Fibroblast of lung (primary cell): ENCODE measurements at regions not wholly inside any gene's neighbourhood (a gene's known extent, or its start where the extent isn't known, plus 50 kb on each side); places are given as distances from the start of the nearest gene placed in this dataset.

Experiments
- DNase-seq, 2 donors: peaks; one replicate each; pipeline versions ENCODE4 v3.0.0 to v3.0.0-alpha.2; 2010; ENCODE audit warnings: low read depth in 2 of 2
- H2AFZ ChIP-seq: 2 replicates; pipeline ENCODE4 v1.5.1; 2012; ENCODE audit warnings: low read length, control low read depth, inconsistent platforms
- H3K27ac ChIP-seq: 2 replicates; pipeline ENCODE4 v1.5.1; 2011; ENCODE audit warnings: low read length, control low read depth; ENCODE audit not compliant: insufficient read depth
- H3K27me3 ChIP-seq: 2 replicates; pipeline ENCODE4 v1.5.1; 2011; ENCODE audit warnings: mild to moderate bottlenecking, low read length; ENCODE audit not compliant: control insufficient read depth, insufficient read depth
- H3K36me3 ChIP-seq: 2 replicates; pipeline ENCODE4 v1.5.1; 2011; ENCODE audit warnings: low read length; ENCODE audit not compliant: control insufficient read depth, insufficient read depth
- H3K4me1 ChIP-seq: 2 replicates; pipeline ENCODE4 v1.5.1; 2011; ENCODE audit warnings: low read length; ENCODE audit not compliant: control insufficient read depth, insufficient read depth; ENCODE audit errors: extremely low read depth
- H3K4me2 ChIP-seq: 2 replicates; pipeline ENCODE4 v1.5.1; 2011; ENCODE audit warnings: low read length, control low read depth; ENCODE audit not compliant: insufficient read depth; ENCODE audit errors: extremely low read depth
- H3K4me3 ChIP-seq, 4 experiments: fragments of 200-600 bp in 1 of 4; sonication (generic) in 1 of 4; replicated peaks in 1 of 4; 2 replicates each; pipeline ENCODE4 v1.5.1; 2011 to 2016; ENCODE audit warnings: low read length in 4 of 4, low read depth in 3 of 4, mild to moderate bottlenecking in 3 of 4, control low read depth in 2 of 4, inconsistent platforms in 1 of 4, mixed read lengths in 1 of 4; ENCODE audit not compliant: insufficient read depth in 1 of 4; ENCODE audit errors: control extremely low read depth in 1 of 4
- H3K79me2 ChIP-seq: 2 replicates; pipeline ENCODE4 v1.5.1; 2012; ENCODE audit warnings: mild to moderate bottlenecking, low read length, inconsistent platforms; ENCODE audit not compliant: control insufficient read depth, insufficient read depth
- H3K9ac ChIP-seq: 2 replicates; pipeline ENCODE4 v1.5.1; 2011; ENCODE audit warnings: mild to moderate bottlenecking, low read length, control low read depth; ENCODE audit not compliant: insufficient read depth
- H3K9me3 ChIP-seq: 2 replicates; pipeline ENCODE4 v1.5.1; 2012; ENCODE audit warnings: low read depth, low read length; ENCODE audit not compliant: control insufficient read depth, insufficient read depth
- H4K20me1 ChIP-seq: 2 replicates; pipeline ENCODE4 v1.5.1; 2011; ENCODE audit warnings: low read length; ENCODE audit not compliant: control insufficient read depth, insufficient read depth; ENCODE audit errors: extremely low read depth
- CTCF ChIP-seq, 2 donors: IDR thresholded peaks in 1 of 2; conservative IDR thresholded peaks in 1 of 2; 1 replicate in 1 of 2; 2 replicates in 1 of 2; pipeline ENCODE4 v1.5.1; 2011 to 2012; ENCODE audit warnings: low read length in 2 of 2, control low read depth in 1 of 2, inconsistent platforms in 1 of 2, low read depth in 1 of 2, mild to moderate bottlenecking in 1 of 2
- EZH2 ChIP-seq: IDR thresholded peaks from 2 replicates; pipeline ENCODE4 v1.5.1; 2012; ENCODE audit warnings: low read length, control low read depth, mild to moderate bottlenecking; ENCODE audit errors: missing control alignments

- Histone ChIP-seq H3K27me3 (no peaks in the 10 kb centered on the region), H2AFZ (no peak overlapping the region), H3K36me3 (no peaks in the 10 kb centered on the region), H3K79me2 (no peaks in the 10 kb centered on the region), H3K27ac (no peak overlapping the region), H3K4me1 (no peaks in the 10 kb centered on the region), H3K9ac (no peak overlapping the region), H4K20me1 (no peaks in the 10 kb centered on the region), H3K9me3 (no peaks in the 10 kb centered on the region), H3K4me3 (no peak overlapping the region), H3K4me2 (no peak overlapping the region)
- DNase-seq: peak in 1 of 2 donors; percentile 33
- no peak for TF ChIP-seq EZH2
- TF ChIP-seq CTCF (conservative IDR thresholded peaks at IDR 0.05 in 1 of 2, IDR thresholded peaks at IDR 0.05 in 1 of 2; ENCODE audit: low read depth in 1 of 2, low read length in 2 of 2): peak in 1 of 2 donors; percentile 7
Observed at GRCh38 chr5:52560366-52560765, 227.3 kb upstream of the ITGA1 start.

GRCh38 chr5:52562473-52562872 lies 225.2 kb upstream of the ITGA1 start:
- Histone ChIP-seq H3K79me2 (no peaks in the 10 kb centered on the region), H3K4me1 (no peaks in the 10 kb centered on the region), H3K4me3 (no peak overlapping the region), H3K9ac (no peak overlapping the region), H3K27ac (no peak overlapping the region), H4K20me1 (no peaks in the 10 kb centered on the region), H3K4me2 (no peak overlapping the region), H2AFZ (no peak overlapping the region), H3K27me3 (no peaks in the 10 kb centered on the region), H3K36me3 (no peaks in the 10 kb centered on the region), H3K9me3 (no peaks in the 10 kb centered on the region)
- DNase-seq: no peak
- TF ChIP-seq CTCF (conservative IDR thresholded peaks at IDR 0.05 in 1 of 2, IDR thresholded peaks at IDR 0.05 in 1 of 2; ENCODE audit: low read depth in 1 of 2, low read length in 2 of 2) (no peak), EZH2 (no peak)

GRCh38 chr5:52564587-52564986 lies 223.1 kb upstream of the ITGA1 start:
- H3K4me2 ChIP-seq: no peak overlapping the region
- no peaks in the 10 kb centered on the region for H3K79me2 ChIP-seq
- DNase-seq: no peak

More at GRCh38 chr5:52564587-52564986, 223.1 kb upstream of the ITGA1 start:
- H3K27ac ChIP-seq: no peak overlapping the region
- H3K9ac ChIP-seq: no peak overlapping the region
- TF ChIP-seq CTCF (conservative IDR thresholded peaks at IDR 0.05 in 1 of 2, IDR thresholded peaks at IDR 0.05 in 1 of 2; ENCODE audit: low read depth in 1 of 2, low read length in 2 of 2): no peak
- TF ChIP-seq EZH2: no peak
- no peaks in the 10 kb centered on the region for H4K20me1 ChIP-seq
- no peaks in the 10 kb centered on the region for H3K4me1 ChIP-seq
- H3K9me3 ChIP-seq: no peaks in the 10 kb centered on the region
- H3K27me3 ChIP-seq: no peaks in the 10 kb centered on the region
- H3K4me3 ChIP-seq: no peak overlapping the region
- no peak overlapping the region for H2AFZ ChIP-seq
- H3K36me3 ChIP-seq: no peaks in the 10 kb centered on the region
